Left renal pelvis (tissue), 4 donors: ENCODE measurements at regions not wholly inside any gene's neighbourhood (a gene's known extent, or its start where the extent isn't known, plus 50 kb on each side); places are given as distances from the start of the nearest gene placed in this dataset.

Source experiments
- DNase-seq, 4 donors: peaks; one replicate each; pipeline ENCODE4 v3.0.0-alpha.2; 2013; ENCODE audit warnings: low read depth in 4 of 4, low spot score in 3 of 4

GRCh38 chr1:170863621-170864020, 71.7 kb upstream of the MROH9 start:
- DNase-seq, result no peak

DNA sequence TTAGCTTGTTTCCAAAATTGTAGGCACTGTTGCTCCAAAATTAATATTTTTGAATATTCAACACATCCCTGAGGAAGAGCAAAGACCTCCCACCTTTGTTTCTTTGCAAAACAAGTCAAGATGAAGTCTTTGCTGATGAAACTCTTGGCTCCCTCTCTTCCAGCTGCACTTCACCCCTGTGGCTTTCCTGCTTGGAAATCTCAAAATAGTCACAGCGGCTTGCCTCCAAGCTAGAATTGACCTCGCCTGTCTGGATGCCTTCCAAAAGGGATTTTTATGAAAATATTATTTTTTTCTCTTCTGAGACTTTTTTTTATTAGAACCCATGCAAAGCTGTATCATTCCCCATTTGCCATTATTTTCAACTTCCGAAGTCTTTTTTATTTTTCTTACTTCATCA, 71.1 kb upstream of the MROH9 start:
- no peak for DNase-seq

GRCh38 chr1:170864876-170865538, 70.3 kb upstream of the MROH9 start:
- DNase-seq, result no peak

GRCh38 chr1:170866646-170867045, 68.7 kb upstream of the MROH9 start:
- no peak for DNase-seq

DNA sequence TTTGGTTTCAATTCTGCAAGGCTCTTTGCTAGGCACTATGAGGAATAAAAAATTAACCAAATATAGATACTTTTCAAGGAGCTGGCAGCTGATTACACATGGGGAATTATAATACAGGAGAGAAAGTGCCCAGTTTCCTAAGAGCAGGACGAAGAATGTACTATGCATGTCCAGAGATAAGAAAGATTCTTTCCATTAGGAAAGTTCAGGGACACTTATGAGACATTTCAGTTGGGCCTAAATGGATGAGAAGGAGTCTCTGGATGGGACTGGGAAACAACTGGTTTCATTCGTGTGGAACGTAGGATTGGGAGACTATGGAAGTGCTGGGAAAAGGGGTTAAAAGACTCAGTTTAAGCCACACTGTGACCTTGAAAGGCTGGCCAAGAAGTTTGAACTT, 63.5 kb upstream of the MROH9 start:
- no peak for DNase-seq

DNA sequence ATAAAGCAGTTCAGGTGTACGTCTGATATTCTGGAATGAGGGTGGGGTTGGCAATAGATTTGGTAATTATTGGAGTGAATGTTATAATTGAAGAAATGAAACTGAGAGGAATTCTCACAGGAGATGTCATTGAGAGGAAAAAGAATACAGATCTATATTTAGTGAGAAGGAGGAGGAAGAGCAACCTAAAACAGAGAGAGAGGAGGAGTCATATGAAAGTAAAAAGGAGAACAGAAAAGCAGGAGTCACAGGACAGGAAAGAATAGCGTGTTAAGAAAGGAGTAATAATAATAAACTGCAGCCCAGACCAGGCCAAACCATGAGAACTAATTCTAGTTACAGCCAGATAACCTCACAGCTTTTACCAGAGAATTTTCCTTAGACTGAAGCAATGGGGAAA, 62.7 kb upstream of the MROH9 start:
- DNase-seq, result no peak

- DNase-seq, result no peak
Measured at GRCh38 chr1:170874671-170875070, 60.7 kb upstream of the MROH9 start.

GRCh38 chr1:170881268-170882265, 53.8 kb upstream of the MROH9 start:
- peak in 1 of 4 donors; percentile 4 for DNase-seq
